ENCODE measurements at regions not wholly inside any gene's neighbourhood (a gene's known extent, or its start where the extent isn't known, plus 50 kb on each side); places are given as distances from the start of the nearest gene placed in this dataset.

- no peaks in the 10 kb centered on the region for H3K4me1 ChIP-seq (ENCODE audit: control insufficient read depth in 5 of 5, insufficient read depth in 5 of 5, low read length in 5 of 5)
- H3K9ac ChIP-seq (ENCODE audit: insufficient read depth in 1 of 2, low read length in 2 of 2), result no peak overlapping the region
- ATAC-seq (ENCODE audit: insufficient read depth, low FRiP score) (no peak), DNase-seq (peak in 2 of 3 donors; percentile 44 to 49)
- no peak overlapping the region for H3K4me3 ChIP-seq
- H3K36me3 ChIP-seq (ENCODE audit: control insufficient read depth in 4 of 4, insufficient read depth in 4 of 4, low read length in 4 of 4), result no peaks in the 10 kb centered on the region
- H3K27me3 ChIP-seq (ENCODE audit: control insufficient read depth in 3 of 3, insufficient read depth in 3 of 3, low read length in 2 of 3), result peaks cover 0 to 3% (median 3%) of the 10 kb centered on the region in 3 donors
- no peak overlapping the region for H3K27ac ChIP-seq (ENCODE audit: low read depth in 1 of 2, low read length in 1 of 2)
- H3K9me3 ChIP-seq (ENCODE audit: control insufficient read depth in 4 of 4, insufficient read depth in 3 of 4, low read length in 3 of 4), result no peaks in the 10 kb centered on the region
- TF ChIP-seq, protein P1, sequence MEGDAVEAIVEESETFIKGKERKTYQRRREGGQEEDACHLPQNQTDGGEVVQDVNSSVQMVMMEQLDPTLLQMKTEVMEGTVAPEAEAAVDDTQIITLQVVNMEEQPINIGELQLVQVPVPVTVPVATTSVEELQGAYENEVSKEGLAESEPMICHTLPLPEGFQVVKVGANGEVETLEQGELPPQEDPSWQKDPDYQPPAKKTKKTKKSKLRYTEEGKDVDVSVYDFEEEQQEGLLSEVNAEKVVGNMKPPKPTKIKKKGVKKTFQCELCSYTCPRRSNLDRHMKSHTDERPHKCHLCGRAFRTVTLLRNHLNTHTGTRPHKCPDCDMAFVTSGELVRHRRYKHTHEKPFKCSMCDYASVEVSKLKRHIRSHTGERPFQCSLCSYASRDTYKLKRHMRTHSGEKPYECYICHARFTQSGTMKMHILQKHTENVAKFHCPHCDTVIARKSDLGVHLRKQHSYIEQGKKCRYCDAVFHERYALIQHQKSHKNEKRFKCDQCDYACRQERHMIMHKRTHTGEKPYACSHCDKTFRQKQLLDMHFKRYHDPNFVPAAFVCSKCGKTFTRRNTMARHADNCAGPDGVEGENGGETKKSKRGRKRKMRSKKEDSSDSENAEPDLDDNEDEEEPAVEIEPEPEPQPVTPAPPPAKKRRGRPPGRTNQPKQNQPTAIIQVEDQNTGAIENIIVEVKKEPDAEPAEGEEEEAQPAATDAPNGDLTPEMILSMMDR (IDR thresholded peaks at IDR 0.05; ENCODE audit: control extremely low read depth, extremely low read depth), result no peak
Observed at GRCh38 chrX:87338510-87338909, 179.1 kb upstream of the KLHL4 start.

DNA sequence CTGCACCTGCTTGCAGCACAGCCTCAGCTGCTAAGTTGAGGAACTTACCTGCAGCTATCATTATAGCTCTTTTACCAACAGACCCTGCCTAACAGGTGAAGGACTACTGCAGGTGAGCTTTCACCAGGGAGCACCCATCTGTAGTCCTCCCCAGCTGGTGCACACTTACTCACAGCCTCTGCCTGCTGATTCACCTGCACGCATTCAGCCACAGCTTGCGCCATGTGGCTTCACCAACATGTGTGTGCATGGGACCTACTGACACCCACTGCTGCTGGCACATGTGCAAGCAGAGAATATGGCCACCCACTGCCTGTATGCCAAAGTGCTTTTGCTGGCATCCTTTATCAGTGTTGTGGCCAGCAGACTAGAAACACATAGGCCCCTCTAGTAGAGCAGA is 146.7 kb upstream of the KLHL4 start:
- Histone ChIP-seq H3K4me3 (no peak overlapping the region), H3K27me3 (ENCODE audit: control insufficient read depth in 3 of 3, insufficient read depth in 3 of 3, low read length in 2 of 3) (no peaks in the 10 kb centered on the region), H3K9ac (ENCODE audit: insufficient read depth in 1 of 2, low read length in 2 of 2) (no peak overlapping the region), H3K27ac (ENCODE audit: low read depth in 1 of 2, low read length in 1 of 2) (no peak overlapping the region), H3K4me1 (ENCODE audit: control insufficient read depth in 5 of 5, insufficient read depth in 5 of 5, low read length in 5 of 5) (no peaks in the 10 kb centered on the region), H3K36me3 (ENCODE audit: control insufficient read depth in 4 of 4, insufficient read depth in 4 of 4, low read length in 4 of 4) (no peaks in the 10 kb centered on the region), H3K9me3 (ENCODE audit: control insufficient read depth in 4 of 4, insufficient read depth in 3 of 4, low read length in 3 of 4) (peaks cover 0 to 2% (median 0%) of the 10 kb centered on the region in 4 donors)
- TF ChIP-seq, protein P1 (IDR thresholded peaks at IDR 0.05; ENCODE audit: control extremely low read depth, extremely low read depth), result no peak
- 88 to 95% methylated on average over 2 of the region's 2 CpGs for WGBS, 2 donors
- DNase-seq (no peak), ATAC-seq (ENCODE audit: insufficient read depth, low FRiP score) (no peak)

- H3K27ac ChIP-seq (ENCODE audit: low read depth in 1 of 2, low read length in 1 of 2), result no peak overlapping the region
- ATAC-seq (ENCODE audit: insufficient read depth, low FRiP score), result no peak
- peaks cover 0 to 2% (median 0%) of the 10 kb centered on the region in 4 donors for H3K9me3 ChIP-seq (ENCODE audit: control insufficient read depth in 4 of 4, insufficient read depth in 3 of 4, low read length in 3 of 4)
- no peak for DNase-seq
- H3K36me3 ChIP-seq (ENCODE audit: control insufficient read depth in 4 of 4, insufficient read depth in 4 of 4, low read length in 4 of 4), result no peaks in the 10 kb centered on the region
- H3K4me3 ChIP-seq, result no peak overlapping the region
- H3K9ac ChIP-seq (ENCODE audit: insufficient read depth in 1 of 2, low read length in 2 of 2), result no peak overlapping the region
- TF ChIP-seq, protein P1 (IDR thresholded peaks at IDR 0.05; ENCODE audit: control extremely low read depth, extremely low read depth), result no peak
- H3K4me1 ChIP-seq (ENCODE audit: control insufficient read depth in 5 of 5, insufficient read depth in 5 of 5, low read length in 5 of 5), result no peaks in the 10 kb centered on the region
- no peaks in the 10 kb centered on the region for H3K27me3 ChIP-seq (ENCODE audit: control insufficient read depth in 3 of 3, insufficient read depth in 3 of 3, low read length in 2 of 3)
Observed at GRCh38 chrX:87374324-87374723, 143.3 kb upstream of the KLHL4 start.

GRCh38 chrX:87376896-87377295 is 140.7 kb upstream of the KLHL4 start:
- DNase-seq (peak in 2 of 3 donors; percentile 0 to 1), ATAC-seq (ENCODE audit: insufficient read depth, low FRiP score) (no peak)
- no peak overlapping the region for H3K27ac ChIP-seq (ENCODE audit: low read depth in 1 of 2, low read length in 1 of 2)
- 70 to 88% methylated on average over 4 of the region's 4 CpGs for WGBS, 2 donors
- no peak overlapping the region for H3K9ac ChIP-seq (ENCODE audit: insufficient read depth in 1 of 2, low read length in 2 of 2)
- H3K27me3 ChIP-seq (ENCODE audit: control insufficient read depth in 3 of 3, insufficient read depth in 3 of 3, low read length in 2 of 3), result no peaks in the 10 kb centered on the region
- H3K4me3 ChIP-seq, result no peak overlapping the region
- no peaks in the 10 kb centered on the region for H3K9me3 ChIP-seq (ENCODE audit: control insufficient read depth in 4 of 4, insufficient read depth in 3 of 4, low read length in 3 of 4)
- H3K36me3 ChIP-seq (ENCODE audit: control insufficient read depth in 4 of 4, insufficient read depth in 4 of 4, low read length in 4 of 4), result no peaks in the 10 kb centered on the region
- TF ChIP-seq, protein P1 (IDR thresholded peaks at IDR 0.05; ENCODE audit: control extremely low read depth, extremely low read depth), result no peak
- H3K4me1 ChIP-seq (ENCODE audit: control insufficient read depth in 5 of 5, insufficient read depth in 5 of 5, low read length in 5 of 5), result no peaks in the 10 kb centered on the region

Data from lung (tissue), 11 donors.